Bone marrow (tissue), 2 donors: ENCODE measurements at regions not wholly inside any gene's neighbourhood (a gene's known extent, or its start where the extent isn't known, plus 50 kb on each side); places are given as distances from the start of the nearest gene placed in this dataset.

Source experiments
- DNase-seq, 2 donors: peaks; one replicate each; lab custom pipeline; 2025; lab: John Stamatoyannopoulos, UW

- no peak for DNase-seq
These were observed 158.9 kb upstream of the EGFLAM start for GRCh38 chr5:38099205-38100168.

GRCh38 chr5:38094889-38095288 is 163.5 kb upstream of the EGFLAM start:
- no peak for DNase-seq

GRCh38 chr5:38093855-38094254 is 164.5 kb upstream of the EGFLAM start:
- no peak for DNase-seq

GRCh38 chr5:38086777-38087176 is 171.6 kb upstream of the EGFLAM start:
- no peak for DNase-seq

GRCh38 chr5:38079620-38080402 is 178.5 kb upstream of the EGFLAM start:
- no peak for DNase-seq

- no peak for DNase-seq
These were observed 180.2 kb upstream of the EGFLAM start for GRCh38 chr5:38078161-38078560.

GRCh38 chr5:38077652-38078051 is 180.7 kb upstream of the EGFLAM start:
- DNase-seq, result no peak

GRCh38 chr5:38071831-38072694 is 186.3 kb upstream of the EGFLAM start:
- DNase-seq, result no peak

- DNase-seq, result no peak
These were observed 187.9 kb upstream of the EGFLAM start for GRCh38 chr5:38070304-38070950.

GRCh38 chr5:38069360-38069759 is 189.0 kb upstream of the EGFLAM start:
- no peak for DNase-seq

GRCh38 chr5:38060354-38060753 is 198.0 kb upstream of the EGFLAM start:
- DNase-seq, result no peak

GRCh38 chr5:38059876-38060275 is 198.5 kb upstream of the EGFLAM start:
- no peak for DNase-seq

- DNase-seq, result no peak
These were observed 206.4 kb upstream of the EGFLAM start for GRCh38 chr5:38051711-38052511.

- no peak for DNase-seq
These were observed 208.6 kb upstream of the GDNF start for GRCh38 chr5:38048400-38048799.

- DNase-seq, result no peak
These were observed 206.3 kb upstream of the GDNF start for GRCh38 chr5:38046103-38046502.

- DNase-seq, result no peak
These were observed 205.6 kb upstream of the GDNF start for GRCh38 chr5:38045446-38045845.

- no peak for DNase-seq
These were observed 200.0 kb upstream of the GDNF start for GRCh38 chr5:38039826-38040225.

GRCh38 chr5:38039091-38039490 is 199.2 kb upstream of the GDNF start:
- DNase-seq, result no peak

GRCh38 chr5:38036765-38037164 is 196.9 kb upstream of the GDNF start:
- DNase-seq, result no peak

- no peak for DNase-seq
These were observed 192.3 kb upstream of the GDNF start for GRCh38 chr5:38032149-38032548.

GRCh38 chr5:38031304-38031703 is 191.5 kb upstream of the GDNF start:
- DNase-seq, result no peak
